HEK293T (cell line): ENCODE measurements at regions not wholly inside any gene's neighbourhood (a gene's known extent, or its start where the extent isn't known, plus 50 kb on each side); places are given as distances from the start of the nearest gene placed in this dataset.

Experiments used
- CTCF ChIA-PET: fragments of 350-600 bp; formaldehyde crosslinking; extraction: SDS; loops from one replicate; lab custom pipeline; 2021; ENCODE audit warnings: antibody characterized with exemption, inconsistent platforms; lab: Yijun Ruan, JAX
- POLR2A ChIA-PET: fragments of 350-600 bp; formaldehyde crosslinking; extraction: SDS; loops from one replicate; lab custom pipeline; 2020; ENCODE audit warnings: antibody characterized with exemption, inconsistent platforms; lab: Yijun Ruan, JAX
- DNase-seq: peaks from one replicate; pipeline ENCODE4 v3.0.0; 2012; ENCODE audit warnings: mixed read lengths; ENCODE audit errors: extremely low spot score
- ARNT ChIP-seq: fragments of 450-650 bp; IDR thresholded peaks from 2 replicates; pipeline ENCODE4 v1.6.1; 2017; ENCODE audit warnings: mild to moderate bottlenecking
- BHLHE40 ChIP-seq: fragments of 450-650 bp; IDR thresholded peaks from 2 replicates; pipeline ENCODE4 v1.6.1; 2016; ENCODE audit warnings: mild to moderate bottlenecking, moderate library complexity, borderline replicate concordance
- CTBP1 ChIP-seq: fragments of 450-650 bp; IDR thresholded peaks from 2 replicates; pipeline ENCODE4 v1.6.1; 2016; ENCODE audit warnings: borderline replicate concordance
- ELF4 ChIP-seq: fragments of 450-650 bp; IDR thresholded peaks from 2 replicates; pipeline ENCODE4 v1.6.1; 2017; ENCODE audit warnings: antibody characterized with exemption
- FOXA1 ChIP-seq: fragments of 450-650 bp; IDR thresholded peaks from 2 replicates; pipeline ENCODE4 v1.6.1; 2016; ENCODE audit warnings: mild to moderate bottlenecking
- FOXK2 ChIP-seq: fragments of 450-650 bp; IDR thresholded peaks from 2 replicates; pipeline ENCODE4 v1.6.1; 2016; ENCODE audit warnings: mild to moderate bottlenecking
- FOXM1 ChIP-seq: fragments of 450-650 bp; IDR thresholded peaks from 2 replicates; pipeline ENCODE4 v1.6.1; 2017; ENCODE audit warnings: mild to moderate bottlenecking, borderline replicate concordance
- HDGF ChIP-seq: fragments of 450-650 bp; IDR thresholded peaks from 2 replicates; pipeline ENCODE4 v1.6.1; 2017; ENCODE audit warnings: antibody characterized with exemption, borderline replicate concordance
- L3MBTL2 ChIP-seq: fragments of 450-650 bp; conservative IDR thresholded peaks from 2 replicates; pipeline ENCODE4 v1.6.1; 2016; ENCODE audit warnings: mild to moderate bottlenecking
- LEF1 ChIP-seq: fragments of 450-650 bp; IDR thresholded peaks from 2 replicates; pipeline ENCODE4 v1.6.1; 2017; ENCODE audit warnings: mild to moderate bottlenecking, borderline replicate concordance
- NFRKB ChIP-seq: fragments of 450-650 bp; IDR thresholded peaks from 2 replicates; pipeline ENCODE4 v1.6.1; 2016; ENCODE audit warnings: mild to moderate bottlenecking, moderate library complexity
- PKNOX1 ChIP-seq: fragments of 450-650 bp; IDR thresholded peaks from 2 replicates; pipeline ENCODE4 v1.6.1; 2016
- SP1 ChIP-seq: fragments of 450-650 bp; IDR thresholded peaks from 2 replicates; pipeline ENCODE4 v1.6.1; 2017
- SUZ12 ChIP-seq: fragments of 450-650 bp; IDR thresholded peaks from 2 replicates; pipeline ENCODE4 v1.6.1; 2016; ENCODE audit warnings: mild to moderate bottlenecking
- TARDBP ChIP-seq: fragments of 450-650 bp; IDR thresholded peaks from 2 replicates; pipeline ENCODE4 v1.6.1; 2016
- ZNF384 ChIP-seq: fragments of 450-650 bp; IDR thresholded peaks from 2 replicates; pipeline ENCODE4 v1.6.1; 2016

DNA sequence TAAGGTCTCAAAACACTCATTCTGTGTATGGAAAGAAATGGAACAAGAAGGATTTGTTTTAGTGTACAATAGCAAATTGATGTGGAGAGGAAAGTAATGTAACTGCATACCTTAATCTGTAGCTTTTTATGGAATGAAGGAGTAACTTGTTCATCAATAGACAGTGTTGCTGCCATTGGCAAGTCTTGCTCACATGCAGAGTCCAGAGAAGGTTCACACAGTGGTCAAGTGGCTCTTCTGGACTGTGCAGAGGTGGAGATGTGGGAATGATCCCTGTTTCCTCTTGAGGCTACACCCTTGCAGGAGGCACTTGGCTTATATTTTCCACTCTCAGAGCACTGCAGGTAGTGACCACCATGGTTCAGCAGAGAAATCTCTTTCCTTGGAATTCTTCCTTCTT is 132.9 kb upstream of the ANKH start:
- CTCF ChIA-PET: interaction anchor here (0.6 to 3.7 kb wide), 5 partner anchors 133 to 312 kb away, joined by 4 to 21 read pairs (median 5); no protein-coding TSS in a partner anchor
- POLR2A ChIA-PET: no interaction called here
- no peak for DNase-seq
- no peak for TF ChIP-seq ZNF384
- no peak for TF ChIP-seq BHLHE40
- no peak for TF ChIP-seq PKNOX1
- no peak for TF ChIP-seq ARNT
- TF ChIP-seq SUZ12: no peak
- TF ChIP-seq HDGF: no peak
- no peak for TF ChIP-seq NFRKB
- no peak for TF ChIP-seq ELF4
- TF ChIP-seq SP1: no peak
- TF ChIP-seq FOXK2: no peak
- TF ChIP-seq FOXM1: no peak
- no peak for TF ChIP-seq L3MBTL2

GRCh38 chr5:15003511-15003920 is 131.9 kb upstream of the ANKH start:
- ChIA-PET CTCF (interaction anchor here (0.6 to 3.7 kb wide), 11 partner anchors 17 to 301 kb away, joined by 3 to 21 read pairs (median 4); no protein-coding TSS in a partner anchor), POLR2A (no interaction called here)
- peak; percentile 73 for DNase-seq
- TF ChIP-seq LEF1: no peak
- no peak for TF ChIP-seq FOXA1
- TF ChIP-seq TARDBP: no peak
- no peak for TF ChIP-seq PKNOX1
- TF ChIP-seq FOXM1: no peak
- no peak for TF ChIP-seq CTBP1

DNA sequence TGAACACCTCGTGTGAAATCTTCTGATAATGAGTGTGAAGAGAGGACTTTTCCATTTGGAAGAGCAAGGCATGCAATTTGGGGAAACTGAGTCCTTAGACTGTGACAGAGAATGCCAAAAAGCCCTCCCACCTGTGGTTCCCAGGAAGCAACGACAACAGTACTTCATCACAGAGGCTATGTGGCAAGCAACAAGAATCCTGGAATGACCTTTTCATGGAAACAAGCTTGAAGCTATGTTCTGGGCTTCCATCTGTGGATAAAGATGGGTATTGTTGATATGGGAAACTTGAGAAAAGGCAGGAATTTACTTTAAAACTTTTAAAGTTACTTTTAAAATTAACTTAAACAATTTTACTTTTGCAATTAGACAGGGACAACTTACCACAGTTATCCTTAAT is 131.2 kb upstream of the ANKH start:
- no peak for DNase-seq
- CTCF ChIA-PET: interaction anchor here (1.1 to 3.7 kb wide), 5 partner anchors 16 to 294 kb away, joined by 3 to 21 read pairs (median 4); no protein-coding TSS in a partner anchor
- no peak for TF ChIP-seq ZNF384
- TF ChIP-seq FOXA1: no peak
- TF ChIP-seq ARNT: no peak
- no peak for TF ChIP-seq BHLHE40
- TF ChIP-seq FOXK2: no peak
- TF ChIP-seq SP1: no peak
- POLR2A ChIA-PET: no interaction called here

DNA sequence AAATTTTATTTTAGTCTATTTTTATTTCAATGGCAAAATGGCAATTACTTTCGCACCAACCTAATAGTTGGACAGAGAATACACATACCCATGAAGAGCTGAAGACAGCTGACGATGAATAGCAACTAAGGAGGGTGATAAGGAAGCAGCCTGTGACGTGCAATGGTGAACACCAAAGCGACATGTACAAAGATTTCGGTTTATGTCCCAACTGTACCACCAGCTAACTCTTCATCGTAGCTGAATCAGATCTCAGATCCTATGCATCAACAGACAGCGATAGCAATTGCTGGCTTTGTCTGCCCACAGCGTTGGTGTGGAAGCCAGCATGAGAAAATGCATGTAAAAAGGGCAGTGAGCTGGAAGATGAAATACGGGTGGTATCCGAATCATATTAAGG is 130.6 kb upstream of the ANKH start:
- ChIA-PET POLR2A (interaction anchor here (1.0 kb wide), 1 partner anchor 275 kb away, joined by 3 read pairs; no protein-coding TSS in a partner anchor), CTCF (interaction anchor here (3.7 kb wide), 1 partner anchor 275 kb away, joined by 21 read pairs; no protein-coding TSS in a partner anchor)
- no peak for TF ChIP-seq FOXK2
- no peak for TF ChIP-seq ELF4
- TF ChIP-seq FOXA1: no peak
- no peak for TF ChIP-seq HDGF
- TF ChIP-seq LEF1: no peak
- TF ChIP-seq CTBP1: no peak
- no peak for TF ChIP-seq ZNF384
- no peak for TF ChIP-seq SUZ12
- TF ChIP-seq ARNT: no peak
- DNase-seq: no peak

DNA sequence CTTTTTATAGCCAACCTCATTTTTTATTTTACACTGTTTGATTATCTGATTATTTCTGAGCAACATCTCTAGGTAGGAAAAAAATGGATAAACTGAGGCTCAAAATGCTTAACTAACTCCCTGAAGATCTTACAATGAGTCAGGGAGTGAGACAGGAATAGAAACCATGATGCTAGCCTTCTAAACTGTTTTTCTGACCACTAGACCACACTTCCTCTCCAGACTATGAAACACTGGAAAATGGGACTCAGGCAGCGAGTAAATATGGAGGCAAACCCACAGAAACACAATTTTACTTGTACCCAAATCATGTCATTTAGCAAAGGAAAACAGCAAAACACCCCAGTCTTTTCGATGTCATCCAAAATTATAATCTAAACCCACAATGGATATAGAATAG is 129.9 kb upstream of the ANKH start:
- TF ChIP-seq BHLHE40 (no peak), SP1 (no peak), ZNF384 (no peak), TARDBP (no peak), ARNT (no peak), SUZ12 (no peak), L3MBTL2 (no peak), ELF4 (no peak), PKNOX1 (no peak), CTBP1 (no peak), HDGF (no peak), LEF1 (no peak), NFRKB (no peak), FOXK2 (no peak), FOXA1 (no peak), FOXM1 (no peak)
- no peak for DNase-seq
- POLR2A ChIA-PET: interaction anchor here (1.0 kb wide), 1 partner anchor 275 kb away, joined by 3 read pairs; no protein-coding TSS in a partner anchor
- CTCF ChIA-PET: interaction anchor here (3.7 kb wide), 1 partner anchor 274 kb away, joined by 21 read pairs; no protein-coding TSS in a partner anchor

- POLR2A ChIA-PET: no interaction called here
- DNase-seq: no peak
These were observed 126.9 kb upstream of the ANKH start for GRCh38 chr5:14998491-14998890.

More at GRCh38 chr5:14998491-14998890, 126.9 kb upstream of the ANKH start:
- CTCF ChIA-PET: no interaction called here
- TF ChIP-seq SP1 (no peak), FOXK2 (no peak), ARNT (no peak), PKNOX1 (no peak), ELF4 (no peak), SUZ12 (no peak), FOXA1 (no peak), HDGF (no peak), CTBP1 (no peak)
